GM19463 (cell line): ENCODE measurements at regions not wholly inside any gene's neighbourhood (a gene's known extent, or its start where the extent isn't known, plus 50 kb on each side); places are given as distances from the start of the nearest gene placed in this dataset.

Experiments
- ATAC-seq: cut with Tn5 transposase; IDR thresholded peaks from one replicate; pipeline ENCODE4 v1.9.1; 2021; ENCODE audit warnings: mild to moderate bottlenecking, moderate library complexity; ENCODE audit not compliant: unreplicated experiment

DNA sequence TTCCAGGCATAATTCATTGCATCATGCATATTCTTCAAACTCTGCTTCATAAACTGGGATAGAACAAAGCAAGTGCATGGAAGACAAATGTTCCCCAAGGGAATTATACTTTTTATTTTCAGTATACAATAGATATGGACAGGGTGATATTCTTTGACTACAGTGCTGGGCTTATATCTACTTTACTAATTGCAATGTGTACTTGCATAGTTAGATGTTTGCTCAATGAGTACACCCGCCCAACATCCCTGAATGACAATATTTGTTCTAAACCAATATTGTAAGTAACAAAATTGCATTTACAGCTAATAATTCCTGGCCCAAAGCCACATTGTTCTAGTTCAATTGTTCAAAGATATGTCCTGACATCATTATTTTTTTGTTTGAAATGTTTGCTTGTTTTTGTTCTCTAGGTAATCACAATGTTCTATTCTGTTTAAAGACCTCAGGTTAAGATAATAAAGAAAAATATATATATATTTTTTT is 171.4 kb downstream of the PTN start:
- no peak for ATAC-seq

- no peak for ATAC-seq
Observed at GRCh38 chr7:137169282-137169698, 174.2 kb downstream of the PTN start.

GRCh38 chr7:137167609-137168008 is 175.9 kb downstream of the PTN start:
- ATAC-seq, result no peak

GRCh38 chr7:137166363-137166762 is 177.2 kb downstream of the PTN start:
- no peak for ATAC-seq

GRCh38 chr7:137165786-137166185 is 177.7 kb downstream of the PTN start:
- ATAC-seq, result no peak

GRCh38 chr7:137165241-137165640 is 178.3 kb downstream of the PTN start:
- no peak for ATAC-seq

GRCh38 chr7:137164251-137164650 is 179.3 kb downstream of the PTN start:
- no peak for ATAC-seq

DNA sequence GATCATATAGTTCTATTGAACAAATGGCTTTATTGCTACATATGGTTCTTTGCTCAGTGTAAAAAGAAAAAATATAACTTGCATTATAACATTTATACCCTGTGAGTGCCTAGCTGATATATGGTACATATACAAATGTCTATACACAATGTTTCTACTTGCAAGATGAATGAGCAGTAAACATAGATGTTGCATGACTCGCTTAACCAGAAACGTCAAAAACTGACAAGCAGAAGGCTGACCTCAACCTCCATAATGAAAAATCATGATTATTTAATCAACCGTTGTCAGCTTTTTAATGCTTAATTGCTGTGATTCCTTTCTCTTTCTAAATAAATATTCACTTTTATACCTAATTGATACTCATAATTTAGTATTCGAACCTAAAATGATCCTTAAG is 183.3 kb downstream of the PTN start:
- no peak for ATAC-seq

DNA sequence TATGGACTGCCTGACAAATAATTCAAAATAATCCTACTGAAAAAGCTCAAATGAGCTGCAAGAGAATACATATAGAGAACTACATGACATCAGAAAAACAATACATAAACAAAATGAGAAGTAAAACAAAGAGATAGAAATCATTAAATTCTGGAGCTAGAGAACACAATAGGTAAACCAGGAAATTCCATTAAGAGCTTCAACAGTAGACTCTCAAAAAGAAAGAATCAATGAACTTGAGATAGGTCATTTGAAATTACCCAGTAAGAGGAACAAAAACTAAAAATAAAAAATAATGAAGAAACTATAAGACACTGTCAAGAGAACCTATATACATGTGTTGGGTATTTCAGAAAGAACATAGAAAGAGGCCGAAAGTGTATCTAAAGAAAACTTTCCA is 186.3 kb downstream of the PTN start:
- ATAC-seq, result no peak

GRCh38 chr7:137151690-137152052 is 191.9 kb downstream of the PTN start:
- ATAC-seq, result no peak

GRCh38 chr7:137151041-137151689 is 192.4 kb downstream of the PTN start:
- ATAC-seq, result no peak

GRCh38 chr7:137147338-137147720 is 196.2 kb downstream of the PTN start:
- no peak for ATAC-seq

GRCh38 chr7:137146552-137147337 is 196.8 kb downstream of the PTN start:
- ATAC-seq, result no peak

DNA sequence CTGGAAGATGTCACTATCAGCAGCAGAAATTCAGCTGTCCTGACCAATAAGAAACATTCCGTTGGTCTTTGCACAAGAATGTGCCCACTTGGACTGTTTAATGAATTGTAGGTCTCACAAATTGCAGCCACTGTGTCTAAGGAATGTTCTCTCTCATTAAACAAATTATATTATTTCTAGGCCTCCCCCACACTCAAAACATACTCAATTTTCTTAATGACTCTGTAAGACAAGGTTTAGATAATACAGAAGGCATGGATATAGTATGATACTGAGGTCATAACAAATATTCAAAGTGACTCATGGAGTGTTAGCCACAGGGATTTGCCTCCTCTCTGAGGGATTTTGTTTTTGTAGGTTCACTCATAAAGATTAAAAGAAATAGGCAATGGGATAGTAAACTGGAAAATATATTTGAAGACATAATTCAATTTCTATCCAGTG is 197.5 kb downstream of the PTN start:
- ATAC-seq, result no peak

DNA sequence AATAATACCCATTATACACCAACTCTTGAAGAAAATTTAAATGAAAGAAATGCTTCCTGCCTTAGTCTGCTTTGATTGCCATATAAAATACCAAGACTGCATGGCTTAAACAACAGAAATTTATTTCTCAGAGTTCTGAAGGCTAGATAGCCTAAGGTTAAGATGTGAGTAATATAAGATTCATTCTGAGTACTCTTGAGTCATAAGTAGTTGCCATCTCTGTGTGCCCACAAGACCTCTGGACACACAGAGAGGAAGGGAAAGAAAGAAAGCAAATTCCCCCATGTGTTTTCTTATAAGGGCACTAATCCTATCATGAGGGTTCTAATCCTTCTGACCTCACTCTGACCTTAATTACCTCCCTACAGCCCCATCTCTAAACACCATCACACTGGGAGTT is 201.2 kb downstream of the PTN start:
- ATAC-seq, result no peak

DNA sequence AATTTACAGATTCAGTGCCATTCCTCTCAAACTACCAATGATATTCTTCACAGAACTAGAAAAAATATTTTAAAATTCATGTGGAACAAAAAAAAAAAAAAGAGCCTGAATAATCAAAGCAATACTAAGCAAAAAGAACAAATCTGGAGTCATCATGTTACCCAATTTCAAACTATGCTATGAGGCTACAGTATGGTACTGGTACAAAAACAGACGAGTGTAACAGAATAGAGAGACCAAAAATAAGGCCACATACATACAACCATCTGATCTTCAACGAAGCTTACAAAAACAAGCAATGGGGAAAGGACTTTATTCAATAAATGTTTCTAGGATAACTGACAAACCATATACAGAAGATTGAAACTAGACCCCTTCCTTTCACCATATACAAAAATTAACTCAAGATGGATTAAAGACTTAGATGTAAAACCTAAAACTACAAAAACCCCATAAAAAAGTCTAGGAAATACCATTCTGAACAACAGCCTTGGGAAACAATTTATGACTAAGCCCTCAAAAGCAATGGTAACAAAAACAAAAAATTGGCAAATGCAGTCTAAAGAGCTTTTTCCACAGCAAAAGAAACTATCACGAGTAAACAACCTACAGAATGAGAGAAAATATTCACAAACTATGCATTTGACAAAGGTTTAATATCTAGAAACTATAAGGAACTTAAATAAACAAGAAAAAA is 207.7 kb downstream of the PTN start:
- no peak for ATAC-seq

- no peak for ATAC-seq
Observed at GRCh38 chr7:137130751-137131158, 212.8 kb downstream of the PTN start.

- no peak for ATAC-seq
Observed at GRCh38 chr7:137129025-137129424, 214.5 kb downstream of the PTN start.

GRCh38 chr7:137127806-137128205 is 215.7 kb downstream of the PTN start:
- no peak for ATAC-seq

DNA sequence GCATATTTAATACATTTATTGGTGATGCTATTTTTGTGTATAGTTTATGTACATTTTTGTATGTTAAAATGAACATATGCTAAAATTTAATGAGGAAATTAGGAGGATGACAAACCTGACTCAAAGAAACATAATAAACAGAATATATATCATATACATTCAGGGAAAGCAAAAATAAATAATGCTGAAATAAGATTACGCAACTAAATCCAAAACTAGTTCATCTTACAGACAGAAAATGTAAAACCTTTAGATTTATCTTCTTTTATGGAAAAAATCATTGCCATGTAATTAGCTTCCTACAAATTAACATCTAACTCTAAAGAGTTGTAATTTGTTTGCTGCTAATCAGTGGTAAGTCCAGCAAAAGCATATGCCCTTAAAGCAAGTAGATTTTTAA is 216.5 kb downstream of the PTN start:
- ATAC-seq, result no peak

- ATAC-seq, result no peak
Observed at GRCh38 chr7:137122145-137122544, 221.4 kb downstream of the PTN start.

DNA sequence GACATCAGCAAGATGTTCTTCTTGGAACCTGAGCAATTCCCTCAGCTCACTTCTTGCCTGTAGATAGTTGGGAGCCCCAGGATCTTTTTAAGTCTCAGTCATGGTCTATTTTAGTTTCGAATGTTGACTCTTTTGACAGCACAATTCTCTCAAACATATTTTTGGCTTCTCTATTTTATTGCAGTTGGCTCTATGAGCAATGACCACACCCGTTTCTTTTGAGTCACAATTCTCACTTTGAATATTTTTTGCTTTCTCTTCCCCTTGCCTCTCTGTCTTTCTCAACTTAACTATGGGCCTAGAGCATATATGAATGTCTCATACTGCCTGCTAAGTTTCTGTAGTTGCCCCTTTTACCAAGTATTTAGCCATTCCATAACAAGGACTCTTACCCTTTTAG is 222.8 kb downstream of the PTN start:
- ATAC-seq, result peak; percentile 81
